Inferior parietal cortex (tissue), 1 donor: ENCODE measurements at regions not wholly inside any gene's neighbourhood (a gene's known extent, or its start where the extent isn't known, plus 50 kb on each side); places are given as distances from the start of the nearest gene placed in this dataset.
"Not testable (repeated sequence)": the region's sequence is repeated elsewhere in the genome, so short reads cannot be mapped to it uniquely, and the experiment has no call there.

Source experiments
- DNase-seq: peaks from one replicate; pipeline ENCODE4 v3.0.0-alpha.2; 2016; ENCODE audit errors: extremely low spot score

DNA sequence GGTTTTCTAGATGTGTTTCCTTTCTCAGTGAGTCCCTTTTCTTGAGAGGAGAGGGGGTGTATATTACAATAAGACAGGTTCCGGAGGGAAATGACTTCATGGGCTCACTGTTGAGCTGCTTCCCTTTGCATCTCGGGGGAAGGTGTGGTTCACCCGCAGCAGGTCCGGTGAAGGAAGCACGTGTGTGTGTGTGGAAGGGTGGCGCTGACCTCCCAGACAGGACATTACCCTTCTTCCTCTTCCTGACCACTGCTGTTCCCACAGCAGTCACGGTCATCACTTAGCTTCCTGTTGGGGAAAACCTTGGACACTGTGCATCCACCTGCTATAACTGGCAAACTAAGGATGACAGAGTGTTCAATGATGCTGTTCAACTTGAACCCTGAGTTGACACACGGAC, 83.6 kb downstream of the PLEKHG1 start:
- no peak for DNase-seq

DNA sequence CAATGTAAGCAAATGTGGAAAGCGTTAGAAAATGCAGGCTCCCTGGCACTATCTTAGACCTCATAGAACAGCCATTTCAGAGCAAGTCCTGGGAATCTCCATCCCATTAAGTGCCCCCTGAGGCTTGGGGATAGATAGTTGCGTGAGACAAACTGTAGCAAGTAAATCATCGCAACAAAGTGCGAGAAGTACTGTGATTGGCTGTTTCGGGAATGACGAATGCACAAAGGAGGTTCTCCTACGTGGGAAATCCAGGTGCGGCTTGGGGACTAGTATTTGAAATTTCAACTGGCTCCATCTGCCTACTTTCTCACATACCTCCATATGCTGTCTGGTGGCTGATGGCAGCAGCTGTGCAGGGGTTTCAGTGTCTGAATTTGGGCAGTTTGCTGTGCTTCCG, 84.5 kb downstream of the PLEKHG1 start:
- DNase-seq: no peak

DNA sequence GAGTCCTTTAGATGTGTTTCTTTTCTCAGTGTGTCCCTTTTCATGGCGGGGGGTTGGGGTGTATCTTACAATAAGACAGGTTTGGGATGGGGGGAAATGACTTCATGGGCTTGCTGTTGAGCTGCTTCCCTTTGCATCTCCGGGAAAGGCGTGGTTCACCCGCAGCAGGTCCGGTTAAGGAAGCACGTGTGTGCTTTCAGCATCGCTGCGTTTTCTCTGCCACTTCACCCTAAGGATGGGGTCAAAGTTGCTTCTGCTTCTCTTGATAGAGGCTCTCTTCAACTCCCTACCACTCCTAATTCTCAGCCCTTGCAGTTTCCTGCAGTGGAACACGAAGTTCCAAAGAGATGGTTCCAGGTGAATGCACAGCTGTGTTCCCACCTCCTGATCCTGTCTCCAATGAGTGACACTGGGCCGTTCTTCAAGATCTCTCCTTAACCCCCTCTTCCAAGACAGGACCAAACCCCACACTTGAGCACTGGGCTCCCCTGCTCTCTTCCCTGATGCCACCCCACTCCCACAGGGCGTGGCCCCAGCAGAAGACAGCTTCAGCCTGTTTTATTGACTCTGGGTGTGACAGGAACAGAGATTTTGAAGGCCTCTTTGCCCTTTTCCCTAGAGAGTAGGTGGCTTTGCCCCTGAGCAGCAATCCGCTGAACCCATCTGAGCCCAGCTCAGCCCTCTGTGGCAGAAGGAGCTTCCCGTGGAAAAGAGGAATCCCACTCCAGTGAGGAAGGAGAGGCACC, 85.2 kb downstream of the PLEKHG1 start:
- DNase-seq: no peak

DNA sequence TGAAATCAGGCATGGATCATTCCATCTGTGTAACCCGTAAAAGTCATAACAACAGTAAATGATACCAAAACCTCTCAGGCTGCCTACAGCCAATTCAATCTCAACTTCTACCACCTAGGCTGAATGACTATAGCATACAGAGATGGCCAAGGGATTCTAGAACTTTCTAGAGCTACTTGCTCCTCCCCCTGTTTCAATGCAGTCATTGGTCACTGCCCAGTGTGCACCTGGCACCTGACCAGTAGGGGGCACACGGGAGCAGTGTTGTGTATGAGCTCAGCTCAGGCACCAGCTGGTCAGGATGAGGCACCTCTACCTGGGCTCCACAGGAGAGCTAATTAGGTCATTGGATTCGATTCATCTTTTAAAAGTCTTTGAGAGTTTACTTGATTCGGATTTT, 86.2 kb downstream of the PLEKHG1 start:
- DNase-seq: no peak

DNA sequence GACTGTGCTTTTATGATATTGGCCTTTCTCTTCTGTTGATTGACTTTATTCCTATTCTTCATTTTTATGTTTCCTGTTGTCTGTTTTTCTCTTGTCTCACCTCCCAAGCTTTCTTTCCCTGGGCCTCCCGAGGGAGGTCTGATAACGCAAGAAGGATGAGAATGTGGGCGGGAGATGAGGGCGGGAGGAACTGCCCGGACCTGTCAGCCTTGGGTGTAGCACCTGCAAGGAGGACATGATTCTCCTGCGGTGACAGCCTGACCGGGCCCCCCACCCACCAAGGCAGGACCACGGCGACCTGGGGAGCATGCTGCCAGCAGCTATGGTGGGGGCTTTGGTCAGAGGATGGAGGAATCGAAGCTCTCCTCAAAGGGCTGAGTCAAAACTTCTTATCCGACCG, 86.9 kb downstream of the PLEKHG1 start:
- DNase-seq: no peak

DNA sequence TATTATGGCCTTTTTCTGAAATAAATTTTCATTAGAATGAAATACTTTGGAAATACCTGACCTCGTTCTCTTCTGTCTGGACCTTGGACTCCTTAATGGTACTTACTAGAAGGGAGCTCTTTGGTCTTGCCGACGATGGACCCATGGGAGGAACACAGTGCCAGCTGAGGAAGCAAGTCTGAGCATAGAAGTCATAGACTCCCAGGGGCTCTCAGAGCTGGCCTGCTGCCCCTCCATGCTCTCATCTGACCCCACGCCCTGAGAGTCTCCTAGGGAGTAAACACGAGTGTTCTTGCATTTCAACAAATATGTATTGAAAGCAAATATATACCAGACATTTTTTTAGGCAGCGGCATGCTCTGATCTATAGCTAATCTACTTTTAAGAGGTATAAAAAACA, 87.8 kb downstream of the PLEKHG1 start:
- no peak for DNase-seq

DNA sequence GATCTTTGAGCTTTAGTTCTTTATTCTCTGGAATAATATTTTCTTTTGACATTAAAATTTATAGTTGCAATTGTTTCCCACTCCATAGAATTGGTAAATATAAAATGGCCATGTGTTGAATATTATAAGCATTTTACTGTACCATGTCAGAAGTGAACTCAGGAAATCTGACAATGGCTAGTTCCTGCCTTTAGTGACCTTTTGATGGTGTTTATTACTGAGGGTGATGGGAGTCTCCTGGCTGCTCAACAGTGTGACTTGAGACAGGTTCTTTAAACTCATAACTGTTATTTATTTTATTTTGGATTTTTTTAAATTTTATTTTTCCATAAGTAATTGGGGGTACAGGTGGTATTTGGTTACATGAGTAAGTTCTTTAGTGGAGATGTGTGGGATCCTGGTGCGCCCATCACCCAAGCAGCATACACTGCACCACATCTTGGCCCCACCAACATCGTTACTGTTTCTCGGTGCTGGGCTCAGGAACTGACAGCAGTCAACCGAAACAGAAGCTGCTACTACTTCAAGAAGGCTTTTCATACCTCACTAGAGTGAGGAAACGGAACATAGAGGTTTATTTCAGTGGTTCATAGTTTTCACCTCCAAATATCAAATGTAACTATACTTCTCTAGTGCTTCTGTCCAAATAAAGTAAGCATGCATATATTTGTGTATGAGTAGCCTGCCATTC, 90.4 kb downstream of the PLEKHG1 start:
- no peak for DNase-seq

DNA sequence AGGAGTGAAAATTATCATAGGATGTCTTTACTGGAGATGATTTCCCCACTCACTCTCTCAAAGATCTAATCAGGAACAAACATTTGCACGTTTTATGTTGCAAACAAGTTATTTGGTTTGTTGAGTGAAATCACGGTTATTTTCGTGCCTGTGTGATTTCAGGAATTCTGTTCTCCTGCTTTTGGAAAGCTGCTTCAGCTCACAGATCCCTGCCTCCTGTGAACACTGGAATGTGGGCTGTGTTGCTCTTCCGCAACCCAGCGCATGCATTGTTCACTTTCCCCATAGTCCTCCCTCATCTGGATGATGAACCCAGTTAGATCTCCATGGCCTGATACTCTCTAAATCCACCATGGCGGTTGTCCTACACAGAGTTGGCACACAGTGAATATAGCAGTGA, 91.0 kb downstream of the PLEKHG1 start:
- DNase-seq: no peak

DNA sequence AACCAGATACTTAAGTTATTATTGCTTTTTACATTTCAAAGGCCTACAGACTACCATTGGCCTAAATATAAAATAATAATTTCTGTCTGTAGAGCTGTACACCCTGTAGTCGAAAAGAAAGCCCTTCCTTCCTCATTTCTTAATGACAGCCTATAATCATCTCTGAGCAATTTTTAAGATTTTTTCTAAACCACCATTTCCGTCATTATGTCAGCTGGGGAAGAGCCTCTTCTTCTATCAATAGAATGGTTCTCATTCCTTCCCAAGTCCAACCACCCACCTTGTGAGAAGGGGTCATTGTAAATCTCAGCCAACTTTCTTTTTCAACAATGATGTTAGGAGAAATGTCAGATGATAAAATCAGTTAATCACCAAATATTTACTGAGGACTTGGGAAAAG, 91.8 kb downstream of the PLEKHG1 start:
- DNase-seq: no peak

DNA sequence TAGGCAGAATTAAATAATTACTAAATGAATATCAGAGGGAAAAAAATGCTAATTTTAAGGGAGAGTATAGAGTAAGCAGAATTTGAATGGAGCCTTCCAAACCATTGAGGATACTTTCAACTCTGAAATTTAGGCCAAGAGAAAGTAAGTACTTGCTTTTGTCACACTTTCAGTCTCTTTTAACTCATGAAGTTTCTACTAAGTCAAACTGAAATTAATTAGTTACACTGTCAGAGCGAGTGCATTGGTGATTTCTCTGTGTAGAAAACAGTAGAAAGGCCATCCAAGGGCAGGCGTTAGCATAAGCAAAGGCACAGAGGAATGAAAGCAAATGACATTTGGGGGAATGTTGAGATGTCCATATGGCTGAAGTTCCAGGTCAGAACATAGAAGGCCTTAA, 92.9 kb downstream of the PLEKHG1 start:
- DNase-seq: no peak

DNA sequence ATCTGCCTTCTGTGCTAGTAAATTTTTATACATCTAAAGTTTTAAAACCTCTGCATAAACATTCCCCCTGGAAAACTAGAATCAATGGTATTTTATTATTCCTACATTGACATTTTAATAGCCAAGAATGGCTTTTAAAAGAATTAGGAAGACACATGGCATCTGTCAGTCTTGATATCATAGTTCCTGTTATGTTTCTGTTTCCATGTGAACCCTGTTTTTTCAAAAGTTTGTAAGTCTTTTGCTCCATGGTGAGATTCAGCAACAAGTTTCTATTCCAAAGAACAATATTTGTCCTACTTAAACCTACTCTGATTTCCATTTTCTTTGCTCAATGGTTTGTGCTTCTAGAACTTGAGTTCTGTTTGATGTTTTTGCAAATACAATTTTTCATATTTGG, 95.2 kb downstream of the PLEKHG1 start:
- no peak for DNase-seq

DNA sequence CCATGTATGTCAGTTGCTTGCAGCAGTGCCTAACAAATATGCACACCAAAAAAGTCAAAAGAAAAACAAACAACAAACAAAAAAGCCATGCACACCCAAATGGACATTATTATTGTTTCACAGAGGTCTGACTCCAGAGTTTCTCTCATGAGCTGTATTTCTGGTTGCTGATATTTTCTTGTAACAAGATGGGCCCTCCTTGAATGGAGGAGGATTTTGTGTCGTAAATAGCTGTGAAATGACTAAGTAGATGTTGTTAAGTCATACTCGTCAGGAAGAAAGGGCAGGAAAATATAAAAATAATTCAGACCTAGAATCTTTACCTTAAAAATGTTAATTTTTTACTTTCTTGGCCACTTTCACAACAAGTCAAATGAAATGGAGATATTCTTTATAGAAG, 96.0 kb downstream of the PLEKHG1 start:
- no peak for DNase-seq

DNA sequence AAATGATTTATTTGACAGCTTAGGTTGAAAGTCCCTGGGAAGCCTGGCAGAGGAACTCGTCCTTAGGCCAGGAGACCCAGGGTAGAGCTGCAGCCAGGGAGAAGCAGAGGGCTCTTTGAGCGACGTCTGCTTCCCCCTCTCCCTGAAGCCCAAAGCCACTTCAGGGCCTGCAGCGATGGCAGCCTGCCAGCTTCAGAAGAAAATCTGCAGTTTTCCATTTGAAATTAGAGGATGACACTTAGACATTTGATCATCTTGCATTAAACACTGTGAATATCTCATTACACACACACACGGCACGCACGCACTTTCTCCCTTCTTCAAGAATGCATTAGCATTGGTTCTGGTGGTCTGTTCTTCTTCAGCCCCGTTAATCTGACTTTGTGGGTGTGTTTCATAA, 96.5 kb downstream of the PLEKHG1 start:
- DNase-seq: no peak

DNA sequence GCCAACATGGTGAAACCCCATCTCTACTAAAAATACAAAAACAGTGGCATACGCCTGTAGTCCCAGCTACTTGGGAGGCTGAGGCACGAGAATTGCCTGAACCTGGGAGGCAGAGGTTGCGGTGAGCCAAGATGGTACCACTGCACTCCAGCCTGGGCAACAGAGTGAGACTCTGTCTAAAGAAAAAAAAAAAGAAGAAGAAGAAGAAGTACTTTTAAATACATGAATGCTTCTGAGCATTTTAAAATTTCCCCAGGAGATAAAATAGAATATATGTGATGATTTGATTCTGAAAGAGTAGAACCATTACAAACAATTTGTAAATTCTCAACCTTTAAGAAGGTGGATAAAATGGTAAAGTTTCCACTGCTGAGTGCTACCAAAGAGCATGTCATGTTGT, 97.2 kb downstream of the PLEKHG1 start:
- not testable (repeated sequence) for DNase-seq

DNA sequence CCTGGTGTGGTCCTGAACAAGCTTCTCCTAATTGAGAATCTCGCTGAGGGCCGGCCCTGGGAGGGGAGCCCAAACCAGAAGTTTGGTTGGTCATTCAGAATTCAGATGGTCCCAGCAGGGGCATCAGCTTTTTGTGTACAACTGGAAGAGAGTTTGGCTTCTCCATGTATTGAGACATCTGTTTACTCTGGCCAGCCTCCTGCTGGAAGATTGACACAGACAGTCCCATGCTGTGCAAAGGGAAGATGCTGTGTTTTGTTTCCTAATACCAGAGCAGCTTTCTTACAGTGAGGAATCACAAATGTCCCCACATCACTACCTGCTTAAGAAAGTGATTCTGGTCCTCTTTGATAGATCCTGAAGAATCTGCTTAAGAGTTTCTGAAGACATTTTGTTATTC, 97.8 kb downstream of the PLEKHG1 start:
- no peak for DNase-seq

DNA sequence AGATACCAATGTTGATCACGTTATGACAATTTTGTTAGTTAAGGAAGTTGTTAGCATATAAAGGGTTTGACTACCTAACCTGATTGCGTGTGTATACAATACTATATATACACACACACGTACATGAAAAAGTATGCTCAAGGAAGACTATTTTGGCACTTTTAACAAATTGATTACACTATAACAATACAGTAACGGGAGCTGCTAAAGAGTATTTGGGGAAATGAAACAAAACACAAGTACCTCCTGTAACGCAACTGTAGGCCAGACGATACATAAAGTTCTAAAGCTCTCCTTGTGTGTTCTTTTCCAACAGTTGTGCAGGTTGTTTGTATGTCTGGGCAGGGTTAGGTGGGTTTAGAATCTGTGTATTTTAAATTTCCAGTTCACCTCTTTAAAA, 98.7 kb downstream of the PLEKHG1 start:
- no peak for DNase-seq

DNA sequence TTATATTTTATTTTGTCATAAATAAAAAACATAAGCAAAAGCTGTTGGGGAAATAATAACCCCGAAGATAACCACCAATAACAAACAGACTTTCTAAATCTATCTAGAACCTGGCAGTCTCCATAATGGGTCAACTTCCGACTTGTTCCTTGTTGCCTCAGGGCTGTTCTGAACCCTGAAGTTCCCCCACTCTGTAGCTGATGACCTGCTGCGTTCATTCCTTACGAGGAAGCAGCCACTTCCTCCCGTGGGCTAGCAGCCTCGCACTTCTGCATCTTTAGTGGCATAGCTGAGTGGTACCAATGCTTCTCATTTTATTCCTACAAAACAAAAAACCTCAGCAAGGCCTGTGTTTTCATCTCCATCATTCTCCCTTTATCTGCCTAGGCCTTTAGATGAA, 103.0 kb downstream of the PLEKHG1 start:
- DNase-seq: no peak

DNA sequence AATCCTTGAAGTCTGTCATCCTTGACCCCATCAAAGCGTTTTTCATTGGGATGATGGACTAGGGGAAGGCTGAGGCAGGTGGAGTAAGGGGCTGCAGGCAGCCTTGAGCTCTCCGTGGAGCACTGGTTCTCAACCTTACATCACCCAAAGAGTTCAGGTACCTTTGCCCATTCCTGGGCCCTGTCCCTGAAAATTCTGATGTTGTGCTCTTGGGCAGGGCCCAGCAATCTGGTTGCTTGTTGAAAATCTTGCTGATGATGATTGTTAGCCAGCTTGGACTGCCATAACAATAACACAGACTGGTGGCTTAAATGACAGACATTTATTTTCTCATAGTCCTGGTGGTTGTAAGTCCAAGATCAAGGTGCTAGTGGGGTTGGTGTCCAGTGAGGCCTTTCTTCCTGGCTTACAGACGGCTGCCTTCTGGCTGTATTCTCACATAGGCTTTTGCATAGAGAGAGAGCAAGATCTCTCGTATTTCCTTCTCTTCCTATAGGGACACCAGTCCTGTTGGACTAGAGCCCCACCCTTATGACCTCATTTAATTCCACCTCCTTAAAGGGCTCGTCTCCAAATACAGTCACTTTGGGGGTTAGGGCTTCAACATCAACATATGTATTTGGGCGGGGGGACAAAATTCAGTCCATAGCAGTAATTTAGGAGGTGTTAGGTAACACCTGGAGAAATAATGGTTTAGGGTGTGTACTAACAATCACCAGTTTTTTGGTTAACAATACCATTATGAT, 104.9 kb downstream of the PLEKHG1 start:
- no peak for DNase-seq

DNA sequence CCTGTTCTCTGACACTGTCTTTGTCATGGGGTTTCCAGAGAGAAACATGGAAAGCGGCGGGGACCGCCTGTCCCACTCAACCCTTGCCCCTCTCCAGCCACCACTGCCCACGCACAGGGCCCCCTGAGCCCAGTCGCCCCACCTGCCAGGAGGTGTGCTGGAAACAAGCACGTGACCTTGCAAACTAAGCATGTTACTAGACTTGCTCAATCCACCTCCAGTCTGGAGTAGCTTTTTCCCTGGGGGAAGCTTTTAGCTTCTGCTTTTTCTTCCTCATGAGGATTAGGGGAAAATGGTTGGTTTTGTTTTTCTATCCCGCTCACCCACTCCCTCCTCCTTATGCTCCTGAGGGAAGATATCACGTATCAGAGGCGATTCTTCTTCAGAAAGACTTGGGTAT, 105.7 kb downstream of the PLEKHG1 start:
- no peak for DNase-seq

DNA sequence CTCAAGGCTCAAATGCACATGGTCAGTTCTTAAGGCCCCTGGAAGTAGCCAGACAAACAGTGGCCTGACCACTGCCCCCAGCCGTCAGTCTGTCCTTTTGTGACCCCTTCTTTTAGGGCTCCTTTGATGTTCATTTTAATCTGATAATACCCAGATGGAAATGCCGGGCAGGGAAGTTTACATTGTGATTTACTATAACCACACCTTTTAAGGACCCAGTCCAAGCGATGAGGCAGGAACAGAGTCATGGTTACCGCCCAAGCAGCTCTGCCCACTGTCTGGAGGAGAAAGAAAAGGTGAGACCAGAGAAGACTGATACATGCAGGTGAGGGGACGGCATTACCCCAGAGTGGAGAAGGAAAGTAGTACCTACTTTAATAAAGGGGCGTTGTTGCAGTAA, 110.6 kb downstream of the PLEKHG1 start:
- DNase-seq: no peak

DNA sequence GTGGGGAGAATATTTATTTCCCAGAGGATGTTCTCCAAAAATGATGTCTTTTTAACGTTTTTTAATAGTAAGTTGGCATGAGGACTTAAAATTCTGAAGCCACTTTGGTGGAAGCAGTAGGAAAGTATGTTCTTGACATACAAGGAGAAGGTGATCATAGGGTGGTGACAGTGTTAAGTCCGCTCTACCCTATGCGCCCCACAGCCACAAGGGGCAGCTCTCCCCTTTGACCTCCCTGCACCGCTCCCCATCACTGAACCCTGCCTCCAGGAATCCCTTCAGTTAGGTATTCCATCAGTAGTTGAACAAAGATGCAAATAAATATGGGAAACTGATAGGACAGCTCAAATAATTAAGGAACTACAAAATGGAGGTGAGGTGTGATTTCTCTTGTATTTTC, 111.4 kb downstream of the PLEKHG1 start:
- no peak for DNase-seq

DNA sequence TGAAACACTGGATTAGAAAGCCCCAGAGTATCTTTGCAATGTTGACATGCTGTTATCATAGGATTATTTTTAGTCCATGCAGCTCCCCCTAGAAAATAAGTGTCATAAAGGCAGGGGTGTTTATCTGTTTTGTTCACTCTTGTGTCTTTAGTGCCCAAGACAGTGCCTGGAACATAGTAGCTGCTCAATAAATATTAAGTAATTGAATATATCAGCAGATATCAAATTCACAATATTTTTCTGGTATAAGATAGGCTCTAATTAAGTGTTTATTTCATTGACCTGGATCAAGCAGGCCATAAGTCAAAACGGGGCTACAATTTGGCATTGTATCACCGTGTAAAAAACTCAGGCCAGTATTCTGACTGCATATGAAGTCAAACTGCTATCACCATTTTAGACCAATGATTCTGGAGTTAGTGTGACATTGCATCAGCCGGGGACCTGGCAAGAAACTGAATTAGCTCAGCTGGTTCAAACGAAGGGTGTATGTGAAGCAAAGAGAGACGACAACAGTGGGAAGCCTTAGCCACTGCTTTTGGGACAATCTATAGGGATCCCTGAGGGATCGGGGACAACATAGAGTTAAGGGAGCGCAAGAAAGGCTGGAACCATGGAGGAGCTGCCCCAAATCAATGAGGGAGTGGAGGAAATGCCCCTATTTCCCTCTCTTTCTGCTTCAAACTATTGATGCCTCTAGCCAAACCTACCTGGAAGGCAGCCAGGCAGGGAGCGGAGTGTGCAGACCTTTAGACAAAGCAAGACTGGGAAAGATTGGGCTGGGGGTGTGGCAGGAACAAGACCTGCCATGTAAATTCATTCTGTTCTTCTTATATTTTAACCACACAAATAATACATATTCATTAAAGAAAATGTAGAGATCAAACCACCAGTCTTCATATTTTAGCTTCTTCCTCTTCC, 112.2 kb downstream of the PLEKHG1 start:
- no peak for DNase-seq
